ENCODE measurements at regions not wholly inside any gene's neighbourhood (a gene's known extent, or its start where the extent isn't known, plus 50 kb on each side); places are given as distances from the start of the nearest gene placed in this dataset.

DNA sequence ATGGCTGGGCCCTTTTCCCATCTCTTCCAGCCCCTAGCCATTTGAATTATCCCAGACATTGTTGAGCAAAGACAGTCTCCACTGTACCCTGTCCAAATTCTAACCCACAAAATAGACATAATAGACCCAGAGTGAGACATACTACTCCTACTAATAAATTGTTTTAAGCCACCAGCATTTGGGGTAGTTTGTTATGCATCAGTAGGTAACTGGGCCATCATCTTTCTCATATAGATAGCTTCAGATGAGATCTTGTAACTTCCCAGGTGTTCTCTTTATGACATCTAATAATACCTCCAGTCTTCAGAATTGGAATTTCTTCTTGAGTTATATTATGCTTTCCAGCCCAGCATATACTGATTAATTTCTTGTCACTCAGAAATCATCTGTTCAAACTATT is 117.2 kb upstream of the OTUD4 start:
- TF ChIP-seq GATA1 (IDR thresholded peaks at IDR 0.05; ENCODE audit: low read depth, low read length) (no peak), POLR2A (IDR thresholded peaks at IDR 0.05; ENCODE audit: low read length) (no peak)

DNA sequence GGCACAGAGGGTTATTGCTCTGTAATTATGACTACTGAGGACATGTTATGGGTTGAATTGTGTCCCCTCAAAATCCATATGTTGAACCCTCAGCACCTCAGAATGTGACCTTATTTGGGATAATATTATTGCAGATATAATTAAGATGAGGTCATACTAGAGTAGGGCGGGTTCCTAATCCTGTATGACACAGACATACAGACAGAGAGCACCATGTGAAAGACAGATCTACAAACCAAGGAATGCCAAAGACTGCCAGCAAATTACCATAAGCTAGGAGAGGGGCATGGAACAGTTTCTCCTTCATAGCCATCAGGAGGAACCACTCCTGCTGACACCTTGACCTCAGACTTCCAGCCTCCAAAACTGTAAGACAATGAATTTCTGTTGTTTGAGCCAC is 115.2 kb upstream of the OTUD4 start:
- DNase-seq: no peak
- no peak for TF ChIP-seq POLR2A (IDR thresholded peaks at IDR 0.05; ENCODE audit: low read length)
- no peak for TF ChIP-seq GATA1 (IDR thresholded peaks at IDR 0.05; ENCODE audit: low read depth, low read length)

More for the DNA sequence above, 117.2 kb upstream of the OTUD4 start:
- DNase-seq: no peak

DNA sequence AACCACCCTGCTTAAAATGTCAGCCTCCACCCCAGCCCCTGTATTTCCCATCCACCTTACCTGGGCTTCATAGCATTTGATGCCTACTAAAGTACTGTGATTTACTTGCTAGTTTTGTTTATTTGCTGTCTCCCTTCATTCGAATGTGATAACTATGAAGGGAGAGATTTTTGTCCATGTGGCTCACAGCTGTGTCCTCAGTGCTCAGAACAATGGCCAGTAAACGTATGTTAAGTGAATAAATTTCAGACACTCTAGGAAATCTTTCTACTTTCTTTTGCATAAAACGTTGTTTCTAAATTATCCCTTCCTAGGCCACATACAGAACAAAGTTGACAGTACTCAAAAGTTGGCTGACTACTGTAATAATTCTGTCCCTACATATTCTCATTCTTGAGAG is 114.7 kb upstream of the OTUD4 start:
- DNase-seq: no peak
- TF ChIP-seq GATA1 (IDR thresholded peaks at IDR 0.05; ENCODE audit: low read depth, low read length) (no peak), POLR2A (IDR thresholded peaks at IDR 0.05; ENCODE audit: low read length) (no peak)

DNA sequence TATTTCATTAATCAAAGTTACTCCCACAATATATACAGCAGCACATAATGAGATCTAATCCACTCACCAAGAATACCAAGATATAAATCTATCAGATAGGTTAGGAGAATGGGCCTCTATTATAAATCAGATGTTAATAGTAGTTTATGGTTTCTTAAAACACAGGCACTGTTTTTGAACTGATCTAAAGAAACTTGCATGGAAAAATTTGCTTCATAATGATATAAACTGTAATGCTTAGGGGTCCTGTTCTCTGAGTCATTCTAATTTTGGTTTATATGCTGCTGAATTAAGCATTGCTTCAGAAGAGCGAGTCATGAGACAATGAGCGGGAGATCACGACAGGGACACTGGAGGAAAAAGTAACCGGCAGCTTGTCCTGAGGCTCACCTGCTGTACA is 113.3 kb upstream of the OTUD4 start:
- no peak for TF ChIP-seq POLR2A (IDR thresholded peaks at IDR 0.05; ENCODE audit: low read length)
- no peak for TF ChIP-seq GATA1 (IDR thresholded peaks at IDR 0.05; ENCODE audit: low read depth, low read length)
- DNase-seq: no peak

DNA sequence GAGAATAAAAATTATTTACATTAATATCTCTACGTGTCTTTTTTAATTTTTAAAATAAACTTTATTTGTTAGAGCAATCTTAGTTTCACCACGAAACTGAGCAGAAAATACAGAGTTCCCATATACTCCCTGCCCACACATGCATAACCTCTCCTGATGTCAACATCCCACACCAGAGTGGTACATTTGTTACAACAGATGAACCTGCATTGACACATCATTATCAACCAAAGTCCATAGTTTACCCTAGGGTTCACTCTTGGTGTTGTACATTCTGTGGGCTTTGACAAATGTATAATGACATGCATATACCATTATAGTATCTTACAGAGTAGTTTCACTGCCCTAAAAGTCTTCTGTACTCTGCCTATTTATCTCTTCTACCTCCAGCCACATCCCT is 110.6 kb upstream of the OTUD4 start:
- no peak for DNase-seq
- no peak for TF ChIP-seq GATA1 (IDR thresholded peaks at IDR 0.05; ENCODE audit: low read depth, low read length)
- no peak for TF ChIP-seq POLR2A (IDR thresholded peaks at IDR 0.05; ENCODE audit: low read length)

DNA sequence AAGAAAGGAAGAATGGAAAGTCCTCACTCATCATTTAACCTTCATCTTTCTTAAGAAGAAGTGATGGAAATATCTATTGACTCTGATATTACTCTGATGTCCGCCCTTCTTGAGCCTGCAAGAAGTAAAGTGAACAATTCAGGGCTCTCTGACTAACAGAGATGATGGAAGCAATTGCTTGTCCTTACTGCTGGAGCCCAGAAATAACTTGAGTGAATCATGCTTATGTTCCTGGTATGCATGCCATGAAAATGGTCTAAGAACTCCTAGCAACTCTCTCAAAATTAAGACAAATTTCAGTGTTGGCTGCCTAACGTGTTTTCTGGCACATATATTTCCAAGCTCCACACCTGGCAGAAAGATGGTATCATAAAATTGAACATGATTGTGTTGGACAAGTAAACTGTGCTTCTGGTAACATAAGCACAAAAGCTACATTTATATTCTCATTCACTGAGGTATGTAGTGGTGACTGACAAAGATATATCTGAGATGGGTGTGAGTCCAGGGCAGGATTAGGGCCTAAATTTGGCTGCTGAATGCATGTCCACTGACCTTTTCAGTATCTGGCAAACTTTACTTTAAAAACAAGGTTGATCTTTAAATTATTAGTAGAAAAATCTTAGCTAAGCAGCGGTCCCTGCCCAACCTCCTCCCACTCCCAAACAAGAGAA is 109.2 kb upstream of the OTUD4 start:
- DNase-seq: no peak
- TF ChIP-seq GATA1 (IDR thresholded peaks at IDR 0.05; ENCODE audit: low read depth, low read length) (no peak), POLR2A (IDR thresholded peaks at IDR 0.05; ENCODE audit: low read length) (no peak)

DNA sequence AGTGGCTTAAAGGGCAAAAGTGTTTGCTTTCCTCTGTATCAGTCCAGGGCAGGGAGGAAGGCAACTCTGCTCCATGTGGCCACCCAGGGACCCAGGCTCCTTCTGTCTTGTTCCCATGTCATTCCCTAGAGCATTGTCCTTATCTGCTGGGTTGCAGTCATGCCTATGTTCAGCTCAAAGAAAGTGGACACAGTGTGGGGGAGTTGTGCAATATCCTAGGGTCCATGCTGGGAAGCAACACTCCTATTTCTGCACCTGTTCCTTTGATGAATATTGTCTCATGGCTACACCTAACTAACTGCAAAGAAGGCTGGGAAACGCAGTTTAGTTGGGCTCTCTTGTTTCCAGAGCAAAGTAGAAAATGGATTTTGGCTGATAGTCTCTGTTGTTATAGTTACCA is 107.0 kb upstream of the OTUD4 start:
- DNase-seq: no peak
- no peak for TF ChIP-seq POLR2A (IDR thresholded peaks at IDR 0.05; ENCODE audit: low read length)
- TF ChIP-seq GATA1 (IDR thresholded peaks at IDR 0.05; ENCODE audit: low read depth, low read length): no peak

DNA sequence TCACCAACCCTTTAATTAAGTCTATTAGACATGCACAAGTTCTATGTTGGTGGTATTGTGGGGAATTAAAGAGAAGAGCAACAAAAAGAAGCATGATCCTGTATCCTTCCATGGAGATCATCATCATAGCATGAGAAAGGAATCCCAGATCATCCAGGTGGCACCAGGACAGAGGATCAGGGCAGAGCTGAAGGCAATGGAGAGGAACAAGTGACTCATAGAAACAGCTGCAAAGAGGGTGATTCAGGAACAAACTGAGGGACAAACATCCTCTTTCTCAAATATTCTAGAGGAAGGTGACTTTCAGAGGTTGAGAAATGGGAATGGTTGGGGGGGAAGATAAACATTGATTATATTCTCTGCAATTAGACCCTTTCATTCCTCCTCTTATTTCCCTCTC is 105.5 kb upstream of the OTUD4 start:
- TF ChIP-seq POLR2A (IDR thresholded peaks at IDR 0.05; ENCODE audit: low read length) (no peak), GATA1 (IDR thresholded peaks at IDR 0.05; ENCODE audit: low read depth, low read length) (no peak)
- DNase-seq: no peak

DNA sequence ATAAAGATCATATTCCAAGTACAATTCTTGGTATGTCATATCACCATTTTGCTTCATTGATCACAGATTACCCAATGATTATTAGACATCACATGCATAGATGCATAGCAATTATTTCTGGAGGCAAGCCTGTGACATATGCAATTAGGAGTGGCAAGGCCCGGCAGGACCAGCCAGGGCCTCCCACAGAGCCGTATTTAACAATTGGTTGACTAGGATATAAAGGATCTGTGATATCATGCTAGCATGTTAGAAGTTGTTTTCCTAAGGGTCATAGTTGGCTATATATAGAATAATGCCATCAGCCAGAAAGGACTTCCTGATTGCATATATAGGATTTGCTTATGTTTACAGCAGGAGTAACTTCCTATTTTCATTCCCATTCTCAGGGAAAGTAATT is 103.5 kb upstream of the OTUD4 start:
- no peak for DNase-seq
- TF ChIP-seq GATA1 (IDR thresholded peaks at IDR 0.05; ENCODE audit: low read depth, low read length) (no peak), POLR2A (IDR thresholded peaks at IDR 0.05; ENCODE audit: low read length) (no peak)

DNA sequence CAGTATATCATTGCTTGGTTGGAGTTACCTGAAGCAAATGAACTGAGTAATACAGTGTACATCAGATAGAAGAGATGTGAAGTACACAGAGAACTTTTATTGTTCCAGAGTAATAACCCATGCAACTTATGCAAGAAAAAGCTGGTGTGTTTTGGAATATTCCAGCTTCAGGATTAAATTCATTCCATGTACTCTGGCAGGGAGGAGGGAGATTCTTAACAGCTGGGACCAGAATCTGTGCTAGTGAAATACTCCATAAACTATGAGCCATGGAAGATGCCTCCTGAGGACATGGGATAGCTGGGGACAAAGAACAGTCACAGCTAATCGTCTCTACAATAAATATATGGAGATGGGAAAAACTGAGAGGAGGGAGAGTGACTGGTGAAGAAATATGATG is 101.6 kb upstream of the OTUD4 start:
- DNase-seq: no peak
- TF ChIP-seq GATA1 (IDR thresholded peaks at IDR 0.05; ENCODE audit: low read depth, low read length) (no peak), POLR2A (IDR thresholded peaks at IDR 0.05; ENCODE audit: low read length) (no peak)

DNA sequence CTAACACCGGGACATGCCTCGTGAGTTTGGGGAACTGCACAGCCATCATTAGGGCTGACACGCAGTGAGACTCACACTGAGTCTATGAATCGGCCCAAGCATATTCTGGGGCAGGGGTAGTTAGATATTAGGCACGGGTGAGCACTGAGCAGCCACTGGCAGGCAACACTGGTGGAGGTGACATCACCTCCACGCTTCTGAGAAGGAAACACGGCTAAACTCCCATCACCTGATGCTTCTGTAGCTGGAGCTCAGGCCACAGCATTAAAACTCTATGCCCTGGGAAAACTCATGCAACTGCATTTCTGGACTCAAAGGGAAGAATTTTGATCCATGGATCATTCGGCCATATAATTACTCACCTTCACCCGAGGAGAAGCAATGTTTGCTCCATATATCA is 100.8 kb upstream of the OTUD4 start:
- TF ChIP-seq POLR2A (IDR thresholded peaks at IDR 0.05; ENCODE audit: low read length) (no peak), GATA1 (IDR thresholded peaks at IDR 0.05; ENCODE audit: low read depth, low read length) (no peak)
- no peak for DNase-seq

DNA sequence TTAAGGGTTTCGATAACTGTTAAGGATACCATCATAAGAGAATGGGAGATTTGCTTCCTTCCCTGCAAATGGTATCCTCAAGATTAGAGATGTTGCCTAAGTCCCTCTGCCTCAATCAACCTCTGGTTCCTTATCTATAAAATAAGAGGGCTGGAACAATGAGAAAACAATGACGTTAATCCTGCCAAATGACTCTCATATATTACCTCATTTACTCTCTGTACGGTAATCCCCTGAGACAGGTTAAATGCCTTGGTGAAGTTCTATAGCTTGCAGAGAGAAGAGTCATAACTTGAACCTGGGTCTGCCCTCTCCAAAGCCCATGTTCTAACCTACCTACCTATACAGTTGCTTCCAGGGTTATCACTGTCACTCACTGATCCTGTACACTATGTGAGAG is 100.2 kb upstream of the OTUD4 start:
- TF ChIP-seq POLR2A (IDR thresholded peaks at IDR 0.05; ENCODE audit: low read length) (no peak), GATA1 (IDR thresholded peaks at IDR 0.05; ENCODE audit: low read depth, low read length) (no peak)
- DNase-seq: no peak

DNA sequence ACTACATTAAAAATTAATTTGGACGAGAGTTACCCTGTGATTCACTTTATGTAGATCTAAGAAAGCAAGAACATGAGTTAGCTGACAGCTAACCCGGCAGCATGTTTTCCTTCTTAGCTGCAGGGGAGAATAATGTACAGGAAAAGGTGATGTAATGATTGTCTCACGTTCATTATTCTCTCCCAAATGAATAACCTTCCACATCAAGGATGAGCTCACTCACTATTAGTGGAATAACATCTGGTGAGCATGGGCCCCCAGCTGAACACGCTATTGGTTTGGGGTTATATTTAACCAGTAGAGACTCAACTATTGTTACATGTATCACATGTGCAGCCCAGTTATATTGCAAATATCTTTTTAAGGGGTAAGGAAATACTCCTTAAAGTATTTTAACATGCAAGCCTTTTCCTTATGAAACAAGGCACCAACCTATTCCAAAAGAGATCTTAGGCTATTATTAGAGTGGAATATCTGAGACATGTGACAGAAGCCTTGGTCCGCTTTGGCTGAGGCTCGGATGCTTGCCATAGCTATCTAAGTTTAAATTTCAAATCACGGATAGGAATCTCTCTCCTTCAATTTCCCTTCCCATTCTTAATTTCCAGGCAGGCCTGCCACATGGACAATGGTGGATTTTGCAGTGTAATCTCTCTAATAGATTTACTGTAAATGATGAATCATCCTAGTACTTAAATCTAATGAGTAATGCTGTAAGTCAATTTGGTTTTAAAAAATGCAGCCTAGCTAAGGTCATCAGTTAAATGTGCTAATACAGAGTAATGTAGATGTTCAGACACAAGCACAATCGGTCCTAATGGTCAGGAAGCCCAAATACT is 99.0 kb upstream of the OTUD4 start:
- no peak for TF ChIP-seq POLR2A (IDR thresholded peaks at IDR 0.05; ENCODE audit: low read length)
- TF ChIP-seq GATA1 (IDR thresholded peaks at IDR 0.05; ENCODE audit: low read depth, low read length): no peak
- DNase-seq: no peak

DNA sequence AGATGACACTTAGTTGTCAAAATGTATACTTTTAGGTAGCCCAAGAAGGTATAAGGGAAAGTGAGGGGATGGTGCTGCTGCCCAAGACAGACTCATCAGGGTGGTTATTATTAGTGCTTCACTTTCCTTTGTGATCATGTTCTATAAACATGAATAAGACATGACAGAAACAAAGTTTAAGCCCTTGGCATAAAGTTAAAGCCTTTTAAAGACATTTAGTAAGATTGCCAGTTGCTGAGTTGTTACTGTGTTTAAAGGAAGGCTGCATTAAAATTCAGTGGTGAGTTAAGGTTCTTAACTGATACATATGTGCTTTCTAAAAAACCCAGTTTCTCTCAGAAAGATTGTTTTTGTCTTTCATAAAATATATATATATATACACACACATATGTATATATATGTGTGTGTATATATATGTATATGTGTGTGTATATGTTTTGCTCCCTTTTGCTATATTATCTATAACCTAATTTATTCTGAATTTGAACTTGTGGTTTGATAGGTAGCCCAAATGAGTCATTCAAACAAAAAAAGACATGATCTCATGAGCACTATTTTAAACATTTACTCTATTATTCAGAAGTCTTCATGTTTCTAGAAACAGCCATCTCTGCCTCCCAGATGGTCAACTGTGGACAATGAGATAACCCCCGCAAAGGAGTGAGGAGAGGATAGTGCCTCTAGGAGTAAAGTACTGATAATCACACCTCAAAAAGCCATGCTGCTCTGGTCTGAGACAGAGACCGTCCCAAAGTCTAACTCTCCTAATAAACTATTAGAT is 98.1 kb upstream of the OTUD4 start:
- DNase-seq: peak; percentile 56 to 80
- TF ChIP-seq POLR2A (IDR thresholded peaks at IDR 0.05; ENCODE audit: low read length) (no peak), GATA1 (IDR thresholded peaks at IDR 0.05; ENCODE audit: low read depth, low read length) (no peak)
